NCI-H2081 (cell line): ENCODE measurements at regions not wholly inside any gene's neighbourhood (a gene's known extent, or its start where the extent isn't known, plus 50 kb on each side); places are given as distances from the start of the nearest gene placed in this dataset.

Experiments
- DNase-seq, 2 experiments: peaks; one replicate each; lab custom pipeline; 2025; lab: John Stamatoyannopoulos, UW

DNA sequence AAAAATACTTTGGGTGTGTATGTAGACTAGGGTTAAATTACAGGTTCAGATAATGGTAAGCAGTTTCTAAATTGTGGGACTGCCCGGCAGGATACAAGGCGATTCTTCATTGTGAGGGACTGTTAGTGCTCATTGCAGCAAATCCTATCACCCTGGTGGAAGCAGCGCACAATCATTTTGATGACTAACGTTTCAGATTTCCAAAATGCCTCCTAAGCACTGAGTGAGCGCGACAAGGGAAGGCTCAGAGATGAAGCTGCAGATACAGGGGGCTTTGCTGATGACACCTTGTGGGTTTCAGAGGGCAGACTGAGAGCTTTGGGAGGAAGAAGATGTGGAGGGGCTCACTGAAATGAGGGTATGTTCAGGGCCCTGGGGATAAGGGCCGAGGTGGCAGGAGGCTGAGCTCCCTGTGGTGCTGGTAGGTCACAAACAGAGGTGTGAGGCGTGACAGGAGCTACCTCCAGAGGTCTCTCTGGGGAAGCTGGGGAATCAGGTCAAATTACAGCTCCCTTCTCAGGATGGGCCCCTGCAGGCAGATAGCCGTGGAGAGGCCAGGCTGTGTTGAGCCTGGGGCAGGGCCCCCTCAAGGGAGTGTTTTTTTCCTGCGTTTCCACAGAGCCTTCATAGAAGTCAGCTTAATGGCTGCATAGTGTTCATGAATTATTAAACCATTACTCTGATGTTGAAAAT is 84.5 kb upstream of the FYN start:
- peak in 1 of 2 experiments; percentile 33 for DNase-seq

DNA sequence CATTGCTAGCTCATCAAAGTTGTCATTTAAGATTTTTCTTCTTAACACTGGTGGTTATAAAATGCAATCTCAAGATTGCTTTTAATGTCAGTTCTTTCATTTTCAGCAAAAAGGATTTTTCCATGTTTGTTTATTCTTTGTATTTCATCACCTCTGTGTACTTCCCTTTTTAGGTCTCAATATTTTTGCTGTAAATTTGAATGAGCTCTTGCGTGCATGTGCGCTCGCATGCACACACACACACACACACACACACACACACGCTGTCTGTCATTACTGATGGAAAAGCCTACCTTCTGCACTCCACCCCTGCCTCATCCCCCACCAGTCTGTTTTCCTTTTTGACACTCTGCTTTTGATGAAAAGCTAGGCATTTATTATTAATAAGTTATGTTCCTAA is 85.3 kb upstream of the FYN start:
- DNase-seq: no peak

DNA sequence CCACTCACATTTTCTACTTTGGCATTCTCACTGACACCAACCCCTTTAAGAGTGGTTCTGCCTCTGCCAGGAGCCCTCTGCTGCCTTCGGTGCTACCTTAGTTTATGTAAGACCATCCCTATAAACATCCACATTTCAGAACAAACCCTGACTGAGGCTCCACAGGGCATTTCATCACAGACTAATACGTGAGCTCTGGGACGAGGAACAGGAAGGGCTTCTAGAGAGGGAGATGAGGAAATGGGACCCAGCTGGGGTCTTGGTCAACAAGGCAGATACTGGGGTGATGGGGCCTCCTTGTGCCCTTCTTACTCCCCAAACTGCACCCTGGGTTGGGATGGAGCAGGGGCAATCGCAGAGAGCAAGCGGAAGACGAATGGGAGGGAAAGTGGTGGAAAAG is 86.5 kb upstream of the FYN start:
- DNase-seq: no peak

DNA sequence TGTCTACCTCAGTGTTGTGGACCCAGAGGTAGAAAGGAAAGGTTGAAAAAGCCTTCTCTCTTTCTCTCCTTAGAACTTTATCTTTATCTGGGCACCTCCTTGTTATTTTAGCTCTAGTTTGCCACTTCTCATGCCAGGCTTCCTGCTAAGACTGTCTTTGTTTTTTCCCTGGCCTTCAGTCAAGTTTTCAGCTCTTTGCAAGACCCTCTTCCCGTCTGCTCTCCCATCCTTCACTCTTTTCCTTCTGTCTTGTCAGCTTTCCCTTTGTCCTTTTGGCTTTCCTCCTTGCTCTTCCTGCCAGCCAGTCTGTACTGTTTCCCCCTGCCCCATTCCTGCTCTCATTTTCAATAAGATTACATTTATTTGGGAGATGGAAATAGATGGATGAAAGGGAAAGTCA is 86.8 kb upstream of the CCN6 start:
- DNase-seq: no peak

DNA sequence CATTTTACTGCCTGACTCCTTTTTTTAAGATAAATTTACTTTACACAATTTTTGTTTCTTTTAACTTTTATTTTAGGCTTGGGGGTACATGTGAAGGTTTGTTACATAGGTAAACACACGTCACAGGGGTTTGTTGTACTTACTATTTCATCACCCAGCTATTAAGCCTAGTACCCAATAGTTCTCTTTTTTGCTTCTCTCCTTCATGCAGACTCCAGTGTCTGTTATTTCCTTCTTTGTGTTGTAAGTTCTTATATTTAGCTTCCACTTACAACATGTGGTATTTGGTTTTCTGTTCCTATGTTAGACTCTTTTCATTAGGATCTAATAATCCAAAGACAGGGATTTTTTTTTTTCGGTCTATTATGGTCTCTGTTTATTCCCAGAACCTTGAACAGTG is 83.5 kb upstream of the CCN6 start:
- no peak for DNase-seq

DNA sequence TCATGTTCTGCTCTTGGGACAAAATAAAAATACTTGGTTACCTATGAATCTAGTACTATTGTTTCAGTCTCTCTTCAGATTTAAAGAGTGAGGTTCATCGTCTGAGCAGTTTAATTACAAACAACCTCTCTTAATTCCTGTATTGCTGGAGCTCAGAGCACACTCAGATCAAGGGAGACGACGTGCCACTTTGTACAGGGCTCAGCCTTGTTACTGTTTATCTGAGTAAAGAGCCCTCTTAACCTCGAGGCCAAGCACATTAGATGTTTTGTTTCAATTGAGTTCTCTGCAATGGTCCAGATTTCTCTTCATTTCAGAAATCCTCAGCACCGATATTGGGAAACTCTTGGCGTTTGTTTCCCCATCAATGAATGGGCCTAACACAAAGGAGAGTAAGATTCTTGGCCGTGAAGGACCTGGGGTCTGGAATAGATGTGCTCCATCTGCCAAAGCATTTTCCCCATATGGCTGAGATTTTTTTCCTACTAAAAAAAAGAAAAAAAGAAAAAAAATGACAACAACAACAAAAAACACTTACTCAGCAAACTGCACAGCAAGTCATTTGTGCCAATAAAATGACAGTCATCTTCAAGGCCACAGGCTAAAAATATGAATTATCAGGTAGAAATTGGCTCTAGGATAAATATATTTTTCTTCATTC is 82.6 kb upstream of the CCN6 start:
- no peak for DNase-seq

DNA sequence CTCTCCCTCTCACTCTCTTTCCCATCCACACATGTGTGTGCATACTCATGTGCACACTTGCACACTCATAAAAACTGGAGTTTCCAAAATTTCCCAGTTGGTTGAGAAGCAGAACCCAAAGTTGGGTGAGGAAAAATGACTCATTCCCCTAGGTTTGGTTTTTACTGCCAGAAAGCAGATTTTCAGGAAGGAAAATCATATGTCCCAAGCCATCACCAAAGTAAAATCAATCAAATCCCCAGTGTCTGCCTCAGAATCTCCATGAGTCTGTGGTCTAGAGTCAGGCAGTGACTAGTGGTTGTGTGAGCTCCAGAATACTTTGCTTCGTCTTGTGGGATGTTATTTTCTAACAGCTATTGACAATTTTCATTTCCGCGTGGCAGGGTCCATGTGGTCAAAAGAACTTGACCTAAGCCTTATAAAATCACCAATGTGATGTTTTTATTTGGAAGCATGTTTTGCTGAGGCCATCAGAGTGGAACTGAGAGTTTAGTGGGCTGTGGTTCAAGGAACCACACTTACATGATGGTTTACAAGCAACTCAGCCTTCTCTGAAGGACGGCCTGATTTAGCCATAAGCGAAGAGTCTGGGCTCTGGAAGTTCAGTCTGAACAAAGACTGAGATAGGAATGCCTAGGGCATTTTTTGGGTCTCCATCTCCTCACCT is 81.9 kb upstream of the CCN6 start:
- no peak for DNase-seq

DNA sequence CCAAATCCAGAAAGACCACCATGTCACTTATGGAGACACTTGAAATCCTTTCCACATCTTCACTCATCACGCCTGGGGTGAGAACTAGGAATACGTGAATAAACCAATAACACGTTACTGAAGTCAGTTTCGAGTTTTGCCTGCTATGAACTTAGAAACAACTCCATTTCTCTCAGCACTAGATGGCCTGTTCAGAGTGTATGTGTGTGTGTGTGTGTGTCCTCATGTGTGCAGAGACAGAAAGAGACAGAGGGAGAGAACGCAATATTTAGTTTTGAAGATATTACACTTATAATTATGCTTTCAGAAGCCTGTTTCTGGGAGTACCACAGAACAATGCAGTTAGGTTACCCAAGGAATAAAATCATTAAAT is 81.2 kb upstream of the CCN6 start:
- DNase-seq: no peak

DNA sequence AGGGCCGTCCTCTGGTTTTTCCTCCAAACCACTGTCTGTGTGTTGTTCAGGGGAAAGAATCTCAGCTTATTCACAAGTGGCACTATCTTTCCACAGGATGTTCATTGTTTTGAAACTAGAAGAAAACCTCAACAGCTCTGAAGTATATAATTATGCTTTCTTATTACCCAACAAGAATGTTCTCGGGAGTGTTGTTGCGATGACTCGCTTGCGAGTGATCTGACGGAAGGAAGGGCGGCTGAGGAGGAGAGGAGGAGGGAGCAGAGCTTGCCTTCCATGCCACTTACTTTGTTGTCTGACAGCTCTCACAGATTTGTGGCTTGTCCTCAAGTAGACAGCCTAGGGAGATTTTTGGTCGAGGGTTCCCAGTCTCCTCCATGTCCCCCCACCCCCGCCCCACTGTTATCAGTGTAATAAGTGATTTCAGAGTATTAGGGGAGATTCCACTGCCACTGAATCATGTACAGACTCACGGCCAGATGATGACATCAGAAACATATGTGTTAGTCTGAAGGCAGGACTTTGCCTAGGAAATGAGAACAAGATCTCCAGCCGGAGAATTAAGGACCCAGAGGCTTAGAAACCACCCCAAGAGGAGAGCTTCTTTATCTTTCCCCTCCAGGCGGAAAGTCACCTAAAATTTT is 80.7 kb upstream of the CCN6 start:
- DNase-seq: no peak

DNA sequence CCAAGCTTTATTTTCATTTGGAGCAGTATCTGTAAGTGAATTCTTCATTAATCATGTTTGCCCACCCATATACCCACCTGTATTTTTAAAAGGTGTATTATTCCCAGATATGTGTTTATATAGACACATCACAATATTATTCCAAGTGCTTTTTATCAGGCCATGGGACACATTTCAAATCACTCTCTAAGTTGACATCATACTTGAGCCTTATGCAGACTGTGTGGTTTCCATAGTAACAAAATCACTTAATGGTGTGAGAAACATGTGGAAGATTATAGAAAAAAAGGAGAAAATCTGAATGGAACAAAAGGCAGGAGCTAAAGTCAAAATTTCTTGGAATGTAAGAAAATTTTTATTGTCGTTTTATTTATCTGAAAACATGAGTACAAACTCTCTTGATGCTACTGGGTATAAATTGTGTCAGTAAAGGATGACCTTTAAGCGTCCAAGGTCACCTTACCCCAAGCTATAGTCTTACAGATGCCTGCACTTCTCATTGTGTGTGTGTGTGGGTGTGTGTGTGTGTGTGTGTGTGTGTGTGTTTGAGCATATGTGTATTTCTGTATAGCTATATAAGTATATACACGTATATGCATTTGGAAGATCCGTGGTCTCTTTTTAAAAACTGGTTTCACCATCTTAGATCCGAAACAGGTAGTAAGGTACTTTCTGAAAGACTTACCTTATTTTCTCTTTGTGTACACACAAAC is 79.8 kb upstream of the CCN6 start:
- no peak for DNase-seq

DNA sequence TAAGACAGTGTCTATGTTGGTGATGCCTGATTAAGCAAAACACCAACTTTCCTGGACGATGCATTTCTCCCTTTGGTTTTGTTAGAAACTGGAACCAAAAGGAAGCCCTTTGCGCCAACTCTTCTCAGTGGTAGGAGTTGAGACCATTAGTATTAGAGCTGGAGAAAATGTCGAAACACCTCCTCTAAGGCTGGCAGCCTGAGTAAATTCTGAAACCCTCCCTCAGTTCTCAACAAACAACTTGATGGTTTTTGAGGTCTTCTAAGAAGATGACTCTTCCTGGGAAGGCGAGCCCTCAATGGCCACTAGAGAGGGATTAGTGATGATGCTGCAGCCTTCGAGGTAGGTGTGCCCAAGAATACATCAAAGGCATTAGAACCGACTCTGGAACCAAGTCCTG is 78.4 kb upstream of the CCN6 start:
- no peak for DNase-seq

DNA sequence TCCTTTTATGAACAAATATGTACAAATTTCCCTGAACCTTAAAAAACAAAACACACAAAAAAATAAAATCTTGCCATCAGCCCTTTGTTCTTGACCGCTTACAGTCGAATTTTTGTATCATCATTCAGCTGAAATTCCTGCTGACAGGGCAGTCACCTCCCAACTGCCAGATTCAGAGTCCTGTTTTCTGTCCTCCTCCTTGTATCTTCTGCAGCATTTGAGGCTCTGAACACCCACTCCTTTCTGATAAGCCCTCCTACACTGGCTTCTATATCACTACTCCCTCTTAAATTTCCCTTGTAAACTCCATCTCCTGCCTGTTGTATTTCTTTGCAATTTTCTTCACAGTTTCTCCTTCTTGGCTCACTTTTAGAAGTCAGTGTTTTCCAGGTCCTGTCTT is 77.8 kb upstream of the CCN6 start:
- DNase-seq: no peak

DNA sequence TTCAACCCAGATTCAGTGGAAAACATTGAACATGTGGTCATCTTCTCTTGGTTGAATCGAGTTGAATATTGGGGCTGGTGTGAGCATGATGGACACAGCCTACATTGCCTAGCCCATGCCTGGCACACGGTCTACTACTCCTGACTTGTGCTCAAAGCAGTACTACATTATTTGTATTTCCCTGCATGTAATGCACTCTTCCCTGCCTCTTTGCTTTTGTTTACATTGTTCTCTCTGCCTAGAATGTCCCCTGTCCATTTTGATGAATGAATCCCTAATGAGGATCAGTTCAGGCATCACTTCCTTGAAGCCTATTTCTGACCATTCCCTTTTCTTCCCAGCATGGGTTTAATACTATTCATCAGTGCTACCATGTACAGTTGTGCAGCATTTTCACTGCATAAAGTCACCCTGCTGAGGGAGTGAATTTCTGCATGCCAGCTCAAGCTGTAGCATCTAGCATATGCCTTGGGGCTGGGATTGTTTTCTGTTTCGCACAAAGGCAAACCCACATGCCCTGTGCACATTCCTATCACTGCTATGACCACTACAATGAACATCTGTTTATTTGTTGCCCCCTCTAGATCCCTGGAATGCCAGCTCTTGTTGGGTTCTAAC is 75.3 kb upstream of the CCN6 start:
- DNase-seq: no peak

DNA sequence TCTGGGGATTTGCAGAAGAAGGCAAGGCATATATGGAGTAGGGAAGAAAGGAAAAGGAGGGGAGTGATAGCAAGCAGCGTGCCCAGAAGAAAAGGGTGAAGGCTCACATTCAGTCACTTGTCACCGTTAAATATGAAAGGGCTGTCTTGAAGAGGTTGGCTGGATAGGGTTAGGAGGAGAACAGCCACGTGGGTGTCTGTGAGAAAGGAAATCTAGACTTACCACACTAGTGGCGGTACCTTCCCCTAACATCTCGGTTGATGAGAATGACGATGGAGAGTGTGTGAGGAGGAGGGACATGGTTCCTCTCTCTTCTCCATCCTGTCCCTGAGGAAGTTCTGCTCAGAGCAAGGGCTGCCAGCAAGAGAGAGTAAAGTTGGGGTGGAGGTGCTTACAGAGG is 74.3 kb upstream of the CCN6 start:
- no peak for DNase-seq

DNA sequence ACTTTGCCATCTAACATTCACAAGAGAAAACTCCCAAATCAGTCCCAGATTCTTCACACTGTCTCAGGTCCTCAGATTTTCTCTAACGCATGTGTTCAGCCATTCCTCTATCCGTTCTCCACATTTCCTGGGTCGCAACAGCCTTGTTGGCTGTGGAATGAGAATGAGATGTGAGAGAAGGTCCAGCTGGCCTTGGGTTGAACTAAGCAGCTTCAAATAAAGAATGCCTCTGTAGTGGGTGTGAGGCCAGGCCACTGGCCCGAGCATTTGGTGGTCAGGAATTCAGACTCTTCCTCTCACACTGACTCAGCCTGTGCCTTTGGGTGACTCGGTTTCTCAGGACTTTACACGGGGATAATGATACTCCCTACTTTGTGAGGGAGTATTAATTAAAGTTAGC is 73.8 kb upstream of the CCN6 start:
- no peak for DNase-seq

DNA sequence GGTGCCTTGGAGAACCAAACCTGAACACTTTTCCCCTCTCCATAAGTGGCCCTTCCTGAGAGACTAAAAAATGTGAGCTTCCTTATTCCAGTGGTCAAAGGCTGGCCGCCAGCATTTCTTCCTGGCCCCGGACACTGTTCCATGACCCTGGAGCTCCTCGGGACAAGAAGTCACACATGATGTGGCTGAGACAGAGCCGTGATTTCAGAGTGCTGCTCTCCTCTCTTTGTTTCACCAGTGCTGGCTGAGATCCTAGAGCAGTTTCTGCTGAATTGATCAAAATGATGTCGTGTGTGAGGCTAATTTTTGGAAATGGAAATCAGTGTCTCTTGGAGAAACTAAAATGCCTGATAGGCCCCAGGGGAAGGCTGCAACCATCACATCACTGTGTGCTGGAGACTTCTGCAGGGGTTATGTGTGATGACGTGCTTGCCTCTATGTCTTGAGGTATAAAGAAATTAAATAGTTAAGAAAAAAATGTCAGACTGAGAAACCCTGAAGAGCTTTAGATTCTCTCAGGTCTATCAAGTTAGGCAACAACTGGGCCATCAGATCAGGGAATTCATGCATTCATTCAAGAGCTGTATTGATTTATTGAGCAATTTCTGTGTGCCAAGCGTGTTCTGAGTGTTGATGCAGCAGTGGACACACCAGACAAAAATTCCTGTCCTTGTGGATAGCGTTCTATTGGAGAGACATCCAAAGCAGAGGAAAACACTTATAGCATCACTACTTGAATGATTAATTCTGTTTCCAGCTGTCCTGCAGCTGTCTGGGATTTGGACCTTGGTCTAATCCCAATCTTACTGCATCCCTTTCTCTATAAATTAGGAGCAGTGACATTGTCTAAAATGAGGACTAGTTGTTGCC is 72.7 kb upstream of the CCN6 start:
- DNase-seq: no peak

DNA sequence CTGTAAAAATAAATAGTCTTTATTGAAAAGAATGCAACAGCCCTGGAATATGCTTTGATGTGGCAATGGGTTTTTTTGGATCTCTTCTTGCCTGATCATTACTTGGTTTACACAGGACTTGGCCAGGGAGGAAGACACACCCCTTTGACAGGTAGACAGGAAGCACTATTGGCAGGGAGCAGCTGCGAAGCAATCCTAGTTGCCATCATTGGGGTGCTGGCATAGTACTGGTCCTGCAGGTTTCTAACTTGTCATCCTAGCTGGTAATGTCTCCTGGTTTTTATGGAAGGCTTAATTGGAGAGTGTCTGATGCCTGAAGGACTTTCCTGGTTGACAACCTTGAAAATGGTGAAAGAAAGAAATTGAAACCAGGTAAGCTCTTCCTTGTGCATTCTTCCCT is 71.2 kb upstream of the CCN6 start:
- DNase-seq: peak in 1 of 2 experiments; percentile 25

DNA sequence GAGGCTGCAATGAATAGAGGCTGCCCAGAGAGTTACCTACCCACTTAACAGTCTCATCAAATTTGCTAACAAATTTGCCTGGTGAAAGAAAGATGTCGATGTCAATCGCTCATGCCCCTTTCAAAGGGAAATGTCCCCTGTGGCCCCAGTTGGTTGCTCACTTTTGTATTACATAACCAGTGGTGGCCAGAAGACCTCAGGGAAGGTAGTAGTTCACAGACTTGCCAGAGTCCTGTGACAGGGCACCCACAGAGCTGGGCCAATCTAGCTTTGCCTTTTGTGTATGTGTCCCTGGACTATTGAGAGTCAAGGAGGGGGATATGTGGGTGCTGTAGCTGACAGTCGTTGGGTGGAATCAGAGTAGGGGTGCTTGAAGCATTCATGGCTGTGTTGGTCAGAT is 70.7 kb upstream of the CCN6 start:
- DNase-seq: no peak

DNA sequence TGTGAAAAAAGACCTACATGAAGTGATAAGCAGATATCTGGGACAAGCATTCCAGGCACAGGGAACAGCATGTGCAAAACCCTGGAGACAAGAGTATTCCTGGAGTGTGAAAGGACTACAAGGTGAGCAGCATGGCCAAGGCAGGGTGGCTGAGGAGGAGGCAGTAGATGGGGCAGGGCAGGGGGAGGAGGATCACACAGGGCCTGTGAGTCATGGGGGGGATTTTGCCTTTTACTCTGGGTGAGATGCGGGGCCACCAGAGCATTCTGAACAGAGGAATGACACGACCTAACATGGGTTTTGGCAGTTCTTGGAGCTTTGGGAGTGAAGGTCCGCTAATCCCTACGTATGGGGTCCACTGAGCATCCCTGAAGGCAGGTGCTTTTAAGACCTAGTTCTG is 69.8 kb upstream of the CCN6 start:
- no peak for DNase-seq

DNA sequence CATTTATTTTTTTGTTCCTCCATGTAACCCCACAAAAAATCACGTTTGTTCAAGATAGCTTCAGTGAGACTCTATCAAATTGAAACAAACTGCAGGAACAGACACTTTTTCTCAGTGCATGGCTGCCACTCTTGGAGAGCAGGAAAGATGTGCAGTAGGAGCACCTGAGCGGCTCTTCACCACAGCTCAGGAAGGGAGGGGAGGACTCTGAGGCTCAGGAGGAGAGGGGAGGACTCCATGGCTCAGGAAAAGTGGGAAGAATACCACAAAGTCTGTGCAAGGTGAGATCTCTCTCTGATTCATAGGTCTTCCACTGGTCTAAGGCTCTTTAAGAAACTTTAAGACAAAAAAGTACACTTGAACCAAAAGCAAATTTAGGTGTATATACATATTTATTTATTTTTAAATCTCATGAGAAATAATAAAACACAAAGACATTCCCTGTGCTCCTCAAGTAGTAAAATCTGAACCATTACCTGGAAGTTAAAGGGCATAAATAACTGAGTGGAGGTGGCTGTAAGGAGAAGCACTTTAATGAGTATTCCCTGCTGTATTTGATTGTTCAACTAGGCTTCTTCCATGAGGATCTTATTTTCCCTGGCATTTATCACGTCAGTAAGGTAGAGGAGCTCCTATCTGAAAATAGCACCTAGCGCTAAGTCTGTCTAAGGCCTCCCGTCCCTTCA is 69.2 kb upstream of the CCN6 start:
- DNase-seq: no peak
